SK-N-SH (cell line): ENCODE measurements at regions not wholly inside any gene's neighbourhood (a gene's known extent, or its start where the extent isn't known, plus 50 kb on each side); places are given as distances from the start of the nearest gene placed in this dataset.

Experiments used
- CTCF ChIA-PET: fragments of 300-600, 350-600 bp; formaldehyde crosslinking; extraction: SDS; loops from one replicate; lab custom pipeline; 2021; lab: Yijun Ruan, JAX
- POLR2A ChIA-PET: fragments of 350-600 bp; sonication (Branson Sonifier 250); formaldehyde crosslinking; extraction: SDS; loops from one replicate; lab custom pipeline; 2020; ENCODE audit warnings: antibody characterized with exemption, inconsistent platforms; lab: Yijun Ruan, JAX
- DNase-seq: peaks from one replicate; pipeline ENCODE4 v3.0.0; 2012
- H2AFZ ChIP-seq: fragments of 200-600 bp; sonication (generic); 2 replicates; pipeline ENCODE4 v1.8.1; 2016; ENCODE audit warnings: antibody characterized with exemption, mild to moderate bottlenecking, low read depth
- H3F3A ChIP-seq: fragments of 200-600 bp; sonication (generic); replicated peaks from 2 replicates; pipeline ENCODE3; 2016; ENCODE audit warnings: antibody characterized with exemption, mild to moderate bottlenecking; ENCODE audit not compliant: insufficient read depth
- H3K27ac ChIP-seq, 2 experiments: fragments of 200-500 bp in 1 of 2; fragments of 200-600 bp in 1 of 2; sonication (Bioruptor generic) in 1 of 2; sonication (generic), shearing (Covaris generic) in 1 of 2; 2 replicates each; pipeline versions ENCODE4 v1.5.1 to v1.6.1; 2014 to 2016; ENCODE audit warnings: low read depth in 2 of 2, inconsistent platforms in 1 of 2, low read length in 1 of 2, mild to moderate bottlenecking in 1 of 2, mixed read lengths in 1 of 2
- H3K27me3 ChIP-seq: fragments of 200-600 bp; sonication (generic), shearing (Covaris generic); 2 replicates; pipeline ENCODE4 v1.6.1; 2016; ENCODE audit warnings: mixed run types; ENCODE audit not compliant: insufficient read depth
- H3K36me3 ChIP-seq, 2 experiments: fragments of 200-500 bp in 1 of 2; fragments of 200-600 bp in 1 of 2; sonication (Bioruptor generic) in 1 of 2; sonication (generic) in 1 of 2; replicated peaks in 1 of 2; 2 replicates each; pipeline versions ENCODE3 to v1.5.1; 2014 to 2016; ENCODE audit warnings: low read length in 1 of 2, mild to moderate bottlenecking in 1 of 2; ENCODE audit not compliant: insufficient read depth in 2 of 2, control insufficient read depth in 1 of 2
- H3K4me1 ChIP-seq, 2 experiments: fragments of 200-500 bp in 1 of 2; fragments of 200-600 bp in 1 of 2; sonication (Bioruptor generic) in 1 of 2; sonication (generic), shearing (Covaris generic) in 1 of 2; 2 replicates each; pipeline versions ENCODE4 v1.5.1 to v1.6.1; 2014 to 2016; ENCODE audit warnings: low read depth in 1 of 2, low read length in 1 of 2, mixed run types in 1 of 2; ENCODE audit not compliant: insufficient read depth in 2 of 2, control insufficient read depth in 1 of 2
- H3K4me2 ChIP-seq: fragments of 200-600 bp; sonication (generic), shearing (Covaris generic); 2 replicates; pipeline ENCODE4 v1.6.1; 2017; ENCODE audit warnings: mixed run types
- H3K4me3 ChIP-seq, 2 experiments: fragments of 200-500 bp in 1 of 2; fragments of 200-600 bp in 1 of 2; sonication (Bioruptor generic) in 1 of 2; sonication (generic), shearing (Covaris generic) in 1 of 2; 2 replicates each; pipeline versions ENCODE4 v1.5.1 to v1.8.1; 2014 to 2016; ENCODE audit warnings: low read depth in 2 of 2, inconsistent platforms in 1 of 2, low read length in 1 of 2, mild to moderate bottlenecking in 1 of 2, mixed read lengths in 1 of 2, moderate library complexity in 1 of 2
- H3K79me2 ChIP-seq: fragments of 200-600 bp; sonication (generic); 2 replicates; pipeline ENCODE4 v1.8.1; 2017; ENCODE audit warnings: mild to moderate bottlenecking; ENCODE audit not compliant: insufficient read depth
- H3K9ac ChIP-seq: fragments of 200-600 bp; sonication (generic); 2 replicates; pipeline ENCODE4 v1.6.1; 2017; ENCODE audit warnings: mixed run types
- H3K9me2 ChIP-seq: fragments of 200-600 bp; sonication (generic); 2 replicates; pipeline ENCODE4 v1.6.1; 2017; ENCODE audit warnings: mixed run types
- H3K9me3 ChIP-seq: fragments of 200-600 bp; sonication (generic); 2 replicates; pipeline ENCODE4 v1.6.1; 2017; ENCODE audit warnings: mixed run types, mild to moderate bottlenecking, moderate library complexity
- H4K20me1 ChIP-seq: fragments of 200-600 bp; sonication (generic); 2 replicates; pipeline ENCODE4 v1.6.1; 2017; ENCODE audit warnings: mild to moderate bottlenecking, mixed run types; ENCODE audit not compliant: insufficient read depth
- CHD2 ChIP-seq: fragments of 150-350 bp; IDR thresholded peaks from 2 replicates; pipeline ENCODE4 v1.6.1; 2018; ENCODE audit warnings: low read length; ENCODE audit not compliant: partially characterized antibody
- FOSL2 ChIP-seq: IDR thresholded peaks from 2 replicates; pipeline ENCODE4 v1.4.0; 2012; ENCODE audit warnings: low read depth, mild to moderate bottlenecking, moderate library complexity, borderline replicate concordance
- FOXM1 ChIP-seq: IDR thresholded peaks from 2 replicates; pipeline ENCODE4 v1.4.0; 2012; ENCODE audit warnings: low read depth, mild to moderate bottlenecking
- JUND ChIP-seq: IDR thresholded peaks from 2 replicates; pipeline ENCODE4 v1.4.0; 2012
- MXI1 ChIP-seq: IDR thresholded peaks from 2 replicates; pipeline ENCODE4 v1.6.1; 2012; ENCODE audit warnings: mild to moderate bottlenecking, low read depth, low read length, improper control_type of control experiment
- NFIC ChIP-seq: IDR thresholded peaks from 2 replicates; pipeline ENCODE4 v1.4.0; 2012; ENCODE audit warnings: borderline replicate concordance
- RAD21 ChIP-seq: IDR thresholded peaks from 2 replicates; pipeline ENCODE4 v1.6.1; 2012; ENCODE audit warnings: mild to moderate bottlenecking, low read length
- RCOR1 ChIP-seq: fragments of 150-350 bp; IDR thresholded peaks from 2 replicates; pipeline ENCODE4 v1.6.1; 2017; ENCODE audit warnings: antibody characterized with exemption, low read length
- RFX5 ChIP-seq: IDR thresholded peaks from 2 replicates; pipeline ENCODE4 v1.6.1; 2012; ENCODE audit warnings: mild to moderate bottlenecking, improper control_type of control experiment, low read length
- SIN3A ChIP-seq: IDR thresholded peaks from 2 replicates; pipeline ENCODE4 v1.6.1; 2012; ENCODE audit warnings: low read depth, mild to moderate bottlenecking, low read length, moderate library complexity, borderline replicate concordance
- SMC3 ChIP-seq: IDR thresholded peaks from 2 replicates; pipeline ENCODE4 v1.6.1; 2012; ENCODE audit warnings: low read depth, low read length, improper control_type of control experiment
- TCF12 ChIP-seq: IDR thresholded peaks from 2 replicates; pipeline ENCODE4 v1.4.0; 2012
- TEAD4 ChIP-seq: IDR thresholded peaks from 2 replicates; pipeline ENCODE4 v1.4.0; 2012; ENCODE audit warnings: mild to moderate bottlenecking, borderline replicate concordance; ENCODE audit not compliant: insufficient read depth
- WGBS: methylation state at CpG from one replicate; pipeline ENCODE4 v1.1.6; 2017; ENCODE audit warnings: low lambda C conversion rate; 5-methylcytosine and 5-hydroxymethylcytosine counted together
- TF ChIP-seq, protein P1 (sequence below): IDR thresholded peaks from 2 replicates; pipeline ENCODE4 v1.6.1; 2012; ENCODE audit warnings: mild to moderate bottlenecking, low read depth, low read length, moderate library complexity
- TF ChIP-seq, protein P2 (sequence below): fragments of 200-600 bp; sonication (generic); IDR thresholded peaks from 2 replicates; pipeline ENCODE4 v1.6.1; 2017; ENCODE audit warnings: antibody characterized with exemption, mild to moderate bottlenecking, moderate library complexity
- TF ChIP-seq, protein P3 (sequence below): IDR thresholded peaks from 2 replicates; pipeline ENCODE4 v1.4.0; 2012; ENCODE audit warnings: low read depth, borderline replicate concordance
- TF ChIP-seq, protein P4 (sequence below): IDR thresholded peaks from 2 replicates; pipeline ENCODE4 v1.4.0; 2012; ENCODE audit warnings: low read depth

DNA sequence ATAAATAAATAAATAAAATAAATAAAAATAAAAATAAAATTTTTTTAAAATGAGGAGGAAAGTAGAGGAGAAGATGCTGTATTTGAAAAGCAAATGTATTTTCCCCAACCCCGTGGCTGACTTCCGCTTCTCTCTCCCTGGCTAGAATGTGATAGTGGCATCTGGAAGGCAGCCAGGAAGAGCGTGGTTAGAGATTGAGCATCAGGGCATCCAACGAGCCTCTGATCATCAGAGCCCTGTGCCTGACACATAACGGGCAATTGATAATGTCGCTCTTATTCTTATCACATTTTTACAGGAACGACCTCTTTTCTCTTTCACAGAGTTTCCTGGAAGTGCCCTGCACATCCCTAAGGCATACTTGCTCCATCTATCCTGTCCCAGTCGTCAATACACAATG lies 496.9 kb upstream of the TMEM132C start:
- Histone ChIP-seq H3F3A (no peaks in the 10 kb centered on the region), H3K4me3 (no peak overlapping the region), H3K79me2 (no peaks in the 10 kb centered on the region), H2AFZ (no peak overlapping the region), H3K9me3 (no peaks in the 10 kb centered on the region), H3K9me2 (no peaks in the 10 kb centered on the region), H4K20me1 (no peaks in the 10 kb centered on the region)
- POLR2A ChIA-PET, result no interaction called here
- 9% methylated on average over 8 of the region's 8 CpGs for WGBS
- peak; percentile 34 for DNase-seq
- TF ChIP-seq SIN3A (no peak), FOXM1 (no peak), RCOR1 (no peak), TEAD4 (no peak), FOSL2 (no peak)
- TF ChIP-seq, protein P1, sequence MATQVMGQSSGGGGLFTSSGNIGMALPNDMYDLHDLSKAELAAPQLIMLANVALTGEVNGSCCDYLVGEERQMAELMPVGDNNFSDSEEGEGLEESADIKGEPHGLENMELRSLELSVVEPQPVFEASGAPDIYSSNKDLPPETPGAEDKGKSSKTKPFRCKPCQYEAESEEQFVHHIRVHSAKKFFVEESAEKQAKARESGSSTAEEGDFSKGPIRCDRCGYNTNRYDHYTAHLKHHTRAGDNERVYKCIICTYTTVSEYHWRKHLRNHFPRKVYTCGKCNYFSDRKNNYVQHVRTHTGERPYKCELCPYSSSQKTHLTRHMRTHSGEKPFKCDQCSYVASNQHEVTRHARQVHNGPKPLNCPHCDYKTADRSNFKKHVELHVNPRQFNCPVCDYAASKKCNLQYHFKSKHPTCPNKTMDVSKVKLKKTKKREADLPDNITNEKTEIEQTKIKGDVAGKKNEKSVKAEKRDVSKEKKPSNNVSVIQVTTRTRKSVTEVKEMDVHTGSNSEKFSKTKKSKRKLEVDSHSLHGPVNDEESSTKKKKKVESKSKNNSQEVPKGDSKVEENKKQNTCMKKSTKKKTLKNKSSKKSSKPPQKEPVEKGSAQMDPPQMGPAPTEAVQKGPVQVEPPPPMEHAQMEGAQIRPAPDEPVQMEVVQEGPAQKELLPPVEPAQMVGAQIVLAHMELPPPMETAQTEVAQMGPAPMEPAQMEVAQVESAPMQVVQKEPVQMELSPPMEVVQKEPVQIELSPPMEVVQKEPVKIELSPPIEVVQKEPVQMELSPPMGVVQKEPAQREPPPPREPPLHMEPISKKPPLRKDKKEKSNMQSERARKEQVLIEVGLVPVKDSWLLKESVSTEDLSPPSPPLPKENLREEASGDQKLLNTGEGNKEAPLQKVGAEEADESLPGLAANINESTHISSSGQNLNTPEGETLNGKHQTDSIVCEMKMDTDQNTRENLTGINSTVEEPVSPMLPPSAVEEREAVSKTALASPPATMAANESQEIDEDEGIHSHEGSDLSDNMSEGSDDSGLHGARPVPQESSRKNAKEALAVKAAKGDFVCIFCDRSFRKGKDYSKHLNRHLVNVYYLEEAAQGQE, result no peak
- TF ChIP-seq, protein P2, sequence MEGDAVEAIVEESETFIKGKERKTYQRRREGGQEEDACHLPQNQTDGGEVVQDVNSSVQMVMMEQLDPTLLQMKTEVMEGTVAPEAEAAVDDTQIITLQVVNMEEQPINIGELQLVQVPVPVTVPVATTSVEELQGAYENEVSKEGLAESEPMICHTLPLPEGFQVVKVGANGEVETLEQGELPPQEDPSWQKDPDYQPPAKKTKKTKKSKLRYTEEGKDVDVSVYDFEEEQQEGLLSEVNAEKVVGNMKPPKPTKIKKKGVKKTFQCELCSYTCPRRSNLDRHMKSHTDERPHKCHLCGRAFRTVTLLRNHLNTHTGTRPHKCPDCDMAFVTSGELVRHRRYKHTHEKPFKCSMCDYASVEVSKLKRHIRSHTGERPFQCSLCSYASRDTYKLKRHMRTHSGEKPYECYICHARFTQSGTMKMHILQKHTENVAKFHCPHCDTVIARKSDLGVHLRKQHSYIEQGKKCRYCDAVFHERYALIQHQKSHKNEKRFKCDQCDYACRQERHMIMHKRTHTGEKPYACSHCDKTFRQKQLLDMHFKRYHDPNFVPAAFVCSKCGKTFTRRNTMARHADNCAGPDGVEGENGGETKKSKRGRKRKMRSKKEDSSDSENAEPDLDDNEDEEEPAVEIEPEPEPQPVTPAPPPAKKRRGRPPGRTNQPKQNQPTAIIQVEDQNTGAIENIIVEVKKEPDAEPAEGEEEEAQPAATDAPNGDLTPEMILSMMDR, result no peak
- TF ChIP-seq, protein P3, sequence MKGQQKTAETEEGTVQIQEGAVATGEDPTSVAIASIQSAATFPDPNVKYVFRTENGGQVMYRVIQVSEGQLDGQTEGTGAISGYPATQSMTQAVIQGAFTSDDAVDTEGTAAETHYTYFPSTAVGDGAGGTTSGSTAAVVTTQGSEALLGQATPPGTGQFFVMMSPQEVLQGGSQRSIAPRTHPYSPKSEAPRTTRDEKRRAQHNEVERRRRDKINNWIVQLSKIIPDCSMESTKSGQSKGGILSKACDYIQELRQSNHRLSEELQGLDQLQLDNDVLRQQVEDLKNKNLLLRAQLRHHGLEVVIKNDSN, result no peak
- TF ChIP-seq, all 33 proteins: peak for 0
- CTCF ChIA-PET, result interaction anchor here (1.1 to 1.3 kb wide), 2 partner anchors 92 to 93 kb away, joined by 3 read pairs; no protein-coding TSS in a partner anchor
- Histone ChIP-seq H3K4me2 (no peak overlapping the region), H3K4me1 (no peaks in the 10 kb centered on the region), H3K9ac (no peak overlapping the region), H3K27ac (no peak overlapping the region), H3K36me3 (no peaks in the 10 kb centered on the region), H3K27me3 (no peaks in the 10 kb centered on the region)

DNA sequence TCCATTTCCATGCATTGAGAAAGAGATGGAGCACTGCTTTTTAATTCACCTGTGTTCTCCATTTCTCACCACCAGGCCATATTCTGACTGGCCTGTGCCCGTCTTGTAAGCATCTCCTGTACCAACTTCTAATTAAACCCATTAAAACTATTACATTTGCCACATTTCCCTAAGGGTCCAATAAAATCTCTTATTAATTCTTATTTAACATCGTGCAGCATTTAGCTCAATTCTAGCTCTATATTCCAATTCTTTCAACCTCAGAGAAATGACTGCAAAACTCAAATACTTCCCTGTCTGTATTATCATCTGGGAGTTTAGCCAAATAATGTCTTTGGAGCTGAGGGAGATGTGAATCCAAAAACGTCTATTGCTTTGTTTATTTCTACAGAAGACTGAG lies 495.4 kb upstream of the TMEM132C start:
- no peak overlapping the region for H2AFZ ChIP-seq
- no peak overlapping the region for H3K4me2 ChIP-seq
- ChIA-PET CTCF (no interaction called here), POLR2A (no interaction called here)
- H3K79me2 ChIP-seq, result no peaks in the 10 kb centered on the region
- H3K4me3 ChIP-seq, result no peak overlapping the region
- no peaks in the 10 kb centered on the region for H3K36me3 ChIP-seq
- H3K4me1 ChIP-seq, result no peaks in the 10 kb centered on the region
- H3K9ac ChIP-seq, result no peak overlapping the region
- no peak for TF ChIP-seq MXI1
- no peak for TF ChIP-seq SMC3
- TF ChIP-seq NFIC, result no peak
- TF ChIP-seq, protein P1, result no peak
- no peak for TF ChIP-seq RAD21
- TF ChIP-seq CHD2, result no peak
- TF ChIP-seq JUND, result no peak
- TF ChIP-seq, protein P4, sequence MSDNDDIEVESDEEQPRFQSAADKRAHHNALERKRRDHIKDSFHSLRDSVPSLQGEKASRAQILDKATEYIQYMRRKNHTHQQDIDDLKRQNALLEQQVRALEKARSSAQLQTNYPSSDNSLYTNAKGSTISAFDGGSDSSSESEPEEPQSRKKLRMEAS, result no peak
- no peak for TF ChIP-seq TCF12
- TF ChIP-seq, protein P3, result no peak
- TF ChIP-seq TEAD4, result no peak
- TF ChIP-seq RFX5, result no peak
- 11% methylated on average over 3 of the region's 3 CpGs for WGBS
- H3K9me3 ChIP-seq, result no peaks in the 10 kb centered on the region
- no peaks in the 10 kb centered on the region for H3K27me3 ChIP-seq
- no peaks in the 10 kb centered on the region for H4K20me1 ChIP-seq
- no peak overlapping the region for H3K27ac ChIP-seq
- no peak for DNase-seq
- H3F3A ChIP-seq, result no peaks in the 10 kb centered on the region
- no peaks in the 10 kb centered on the region for H3K9me2 ChIP-seq
